ENCODE measurements at regions not wholly inside any gene's neighbourhood (a gene's known extent, or its start where the extent isn't known, plus 50 kb on each side); places are given as distances from the start of the nearest gene placed in this dataset.

DNA sequence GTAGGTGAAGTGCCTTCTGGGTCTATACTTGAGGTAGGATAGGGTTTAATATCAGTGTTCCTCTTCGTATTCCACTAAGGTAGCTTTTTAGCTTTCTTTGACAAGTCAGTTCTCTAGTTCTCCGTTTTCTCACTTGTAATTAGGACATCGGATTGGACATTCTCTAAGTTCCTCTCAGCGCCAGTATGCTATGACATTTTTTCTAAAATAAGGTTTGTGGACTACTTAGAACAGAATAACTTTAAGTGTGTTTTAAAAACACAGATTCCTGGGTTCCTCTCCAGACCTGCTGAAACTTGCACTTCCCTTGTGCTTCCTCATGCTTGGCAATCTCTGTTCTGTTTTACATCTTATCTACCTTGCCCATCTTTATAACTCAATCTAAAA, 69.3 kb upstream of the YWHAQ start:
- TF ChIP-seq, protein P1, sequence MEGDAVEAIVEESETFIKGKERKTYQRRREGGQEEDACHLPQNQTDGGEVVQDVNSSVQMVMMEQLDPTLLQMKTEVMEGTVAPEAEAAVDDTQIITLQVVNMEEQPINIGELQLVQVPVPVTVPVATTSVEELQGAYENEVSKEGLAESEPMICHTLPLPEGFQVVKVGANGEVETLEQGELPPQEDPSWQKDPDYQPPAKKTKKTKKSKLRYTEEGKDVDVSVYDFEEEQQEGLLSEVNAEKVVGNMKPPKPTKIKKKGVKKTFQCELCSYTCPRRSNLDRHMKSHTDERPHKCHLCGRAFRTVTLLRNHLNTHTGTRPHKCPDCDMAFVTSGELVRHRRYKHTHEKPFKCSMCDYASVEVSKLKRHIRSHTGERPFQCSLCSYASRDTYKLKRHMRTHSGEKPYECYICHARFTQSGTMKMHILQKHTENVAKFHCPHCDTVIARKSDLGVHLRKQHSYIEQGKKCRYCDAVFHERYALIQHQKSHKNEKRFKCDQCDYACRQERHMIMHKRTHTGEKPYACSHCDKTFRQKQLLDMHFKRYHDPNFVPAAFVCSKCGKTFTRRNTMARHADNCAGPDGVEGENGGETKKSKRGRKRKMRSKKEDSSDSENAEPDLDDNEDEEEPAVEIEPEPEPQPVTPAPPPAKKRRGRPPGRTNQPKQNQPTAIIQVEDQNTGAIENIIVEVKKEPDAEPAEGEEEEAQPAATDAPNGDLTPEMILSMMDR (IDR thresholded peaks at IDR 0.05) = no peak
- TF ChIP-seq POLR2AphosphoS5 (IDR thresholded peaks at IDR 0.05) = no peak
